SK-N-SH treated with all-trans-retinoic acid at 6 μM for 48 hours (cell line): ENCODE measurements at regions not wholly inside any gene's neighbourhood (a gene's known extent, or its start where the extent isn't known, plus 50 kb on each side); places are given as distances from the start of the nearest gene placed in this dataset.
A peak's percentile ranks its signal among the peaks of the same experiment; 100 is the strongest.

Experiments
- ATAC-seq: fragments of 200-7000 bp; cut with Tn5 transposase; 3 replicates; pipeline ENCODE4 v1.9.1; 2020; ENCODE audit warnings: mild to moderate bottlenecking, moderate library complexity
- ARNTL ChIP-seq: fragments of 450-650 bp; formaldehyde crosslinking; IDR thresholded peaks from 2 replicates; pipeline ENCODE4 v1.5.0; 2020; ENCODE audit warnings: low read depth, mild to moderate bottlenecking, moderate library complexity, borderline replicate concordance
- BACH2 ChIP-seq: fragments of 250-450 bp; sonication (Bioruptor Pico); IDR thresholded peaks from 2 replicates; pipeline ENCODE4 v1.9.0; 2021; ENCODE audit warnings: mild to moderate bottlenecking, borderline replicate concordance
- CSDC2 ChIP-seq: fragments of 250-450 bp; sonication (Bioruptor Pico); IDR thresholded peaks from 2 replicates; pipeline ENCODE4 v1.5.0; 2020; ENCODE audit warnings: mild to moderate bottlenecking, moderate library complexity
- ESRRG ChIP-seq: fragments of 250-450 bp; sonication (Bioruptor Pico); IDR thresholded peaks from 2 replicates; pipeline ENCODE4 v1.6.1; 2021; ENCODE audit warnings: mild to moderate bottlenecking
- GLIS3 ChIP-seq: fragments of 250-450 bp; sonication (Bioruptor Pico); IDR thresholded peaks from 2 replicates; pipeline ENCODE4 v1.5.0; 2020; ENCODE audit warnings: mild to moderate bottlenecking, moderate library complexity
- ISL1 ChIP-seq: fragments of 250-450 bp; sonication (Bioruptor Pico); IDR thresholded peaks from 2 replicates; pipeline ENCODE4 v2.1.2; 2022; ENCODE audit warnings: mild to moderate bottlenecking, moderate library complexity
- OSR1 ChIP-seq: fragments of 250-450 bp; sonication (Bioruptor Pico); IDR thresholded peaks from 2 replicates; pipeline ENCODE4 v1.8.0; 2022; ENCODE audit warnings: moderate library complexity, mild to moderate bottlenecking, inconsistent platforms
- PPARA ChIP-seq: fragments of 250-450 bp; sonication (Bioruptor Pico); IDR thresholded peaks from 2 replicates; pipeline ENCODE4 v1.5.0; 2020; ENCODE audit warnings: mild to moderate bottlenecking, borderline replicate concordance
- RARB ChIP-seq: fragments of 250-450 bp; sonication (Bioruptor Pico); IDR thresholded peaks from 2 replicates; pipeline ENCODE4 v1.8.0; 2021; ENCODE audit warnings: mild to moderate bottlenecking, moderate library complexity
- SNAI2 ChIP-seq: fragments of 250-450 bp; sonication (Bioruptor Pico); IDR thresholded peaks from 2 replicates; pipeline ENCODE4 v1.5.0; 2020; ENCODE audit warnings: mild to moderate bottlenecking, moderate library complexity
- TCF4 ChIP-seq: fragments of 250-450 bp; sonication (Bioruptor Pico); IDR thresholded peaks from 2 replicates; pipeline ENCODE4 v1.8.0; 2021; ENCODE audit warnings: mild to moderate bottlenecking, moderate library complexity, borderline replicate concordance
- TOX ChIP-seq: fragments of 250-450 bp; sonication (Bioruptor Pico); IDR thresholded peaks from 2 replicates; pipeline ENCODE4 v1.8.0; 2021; ENCODE audit warnings: mild to moderate bottlenecking, moderate library complexity, borderline replicate concordance
- ZC3H10 ChIP-seq: fragments of 250-450 bp; sonication (Bioruptor Pico); IDR thresholded peaks from 2 replicates; pipeline ENCODE4 v1.5.1; 2021; ENCODE audit warnings: mild to moderate bottlenecking, moderate library complexity
- ZFP3 ChIP-seq: fragments of 250-450 bp; sonication (Bioruptor Pico); IDR thresholded peaks from 2 replicates; pipeline ENCODE4 v1.5.0; 2020; ENCODE audit warnings: mild to moderate bottlenecking, moderate library complexity
- ZFP30 ChIP-seq: fragments of 450-650 bp; formaldehyde crosslinking; IDR thresholded peaks from 2 replicates; pipeline ENCODE4 v1.5.0; 2022; ENCODE audit warnings: mild to moderate bottlenecking, moderate library complexity
- ZNF565 ChIP-seq: fragments of 450-650 bp; formaldehyde crosslinking; conservative IDR thresholded peaks from 2 replicates; pipeline ENCODE4 v1.5.0; 2020; ENCODE audit warnings: low read depth, mild to moderate bottlenecking, moderate library complexity
- ZNF70 ChIP-seq: fragments of 450-650 bp; formaldehyde crosslinking; IDR thresholded peaks from 2 replicates; pipeline ENCODE4 v1.5.0; 2020; ENCODE audit warnings: mild to moderate bottlenecking, moderate library complexity
- ZNF8 ChIP-seq: fragments of 450-650 bp; formaldehyde crosslinking; IDR thresholded peaks from 2 replicates; pipeline ENCODE4 v1.5.0; 2020; ENCODE audit warnings: mild to moderate bottlenecking, moderate library complexity
- TF ChIP-seq, protein P1 (sequence below): fragments of 250-450 bp; sonication (Bioruptor Pico); IDR thresholded peaks from 2 replicates; pipeline ENCODE4 v1.5.0; 2020; ENCODE audit warnings: mild to moderate bottlenecking, moderate library complexity
- TF ChIP-seq, protein P2 (sequence below): fragments of 250-450 bp; sonication (Bioruptor Pico); IDR thresholded peaks from 2 replicates; pipeline ENCODE4 v1.5.1; 2020; ENCODE audit warnings: low read depth, mild to moderate bottlenecking, moderate library complexity
- TF ChIP-seq, protein P3 (sequence below): fragments of 250-450 bp; sonication (Bioruptor Pico); IDR thresholded peaks from 2 replicates; pipeline ENCODE4 v1.8.0; 2020; ENCODE audit warnings: mild to moderate bottlenecking, moderate library complexity, borderline replicate concordance
- TF ChIP-seq, protein P4 (sequence below): fragments of 250-450 bp; sonication (Bioruptor Pico); IDR thresholded peaks from 2 replicates; pipeline ENCODE4 v1.5.1; 2021; ENCODE audit warnings: mild to moderate bottlenecking, moderate library complexity
- TF ChIP-seq, protein P5 (sequence below): fragments of 250-450 bp; sonication (Bioruptor Pico); IDR thresholded peaks from 2 replicates; pipeline ENCODE4 v1.8.0; 2021; ENCODE audit warnings: low read depth, mild to moderate bottlenecking, moderate library complexity, borderline replicate concordance

DNA sequence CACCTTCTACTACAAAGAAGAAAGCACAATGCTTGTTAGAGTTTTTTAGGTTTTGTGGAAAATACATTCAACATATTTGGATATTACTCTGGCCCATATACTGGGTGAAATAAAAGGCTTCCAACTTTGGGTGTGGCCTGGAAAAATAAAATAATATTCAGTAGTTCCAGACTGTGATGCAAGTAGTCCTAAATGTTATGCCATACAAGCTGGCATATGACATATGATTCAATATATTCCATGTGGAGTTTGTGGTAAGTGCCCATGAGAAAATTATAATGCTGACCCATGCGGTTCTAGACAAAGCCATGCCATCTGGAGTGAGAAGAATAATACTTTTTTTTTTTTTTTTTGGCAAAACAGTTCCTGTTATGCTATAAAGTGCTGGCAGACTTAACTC is 683.3 kb downstream of the LUZP2 start:
- TF ChIP-seq TCF4 (CRISPR knock-in tag), result no peak
- TF ChIP-seq TOX (CRISPR knock-in tag), result no peak
- no peak for TF ChIP-seq ESRRG (CRISPR knock-in tag)
- TF ChIP-seq ZNF8, result no peak
- TF ChIP-seq PPARA (CRISPR knock-in tag), result no peak
- no peak for TF ChIP-seq ZNF565 (CRISPR knock-in tag)
- TF ChIP-seq, protein P1, sequence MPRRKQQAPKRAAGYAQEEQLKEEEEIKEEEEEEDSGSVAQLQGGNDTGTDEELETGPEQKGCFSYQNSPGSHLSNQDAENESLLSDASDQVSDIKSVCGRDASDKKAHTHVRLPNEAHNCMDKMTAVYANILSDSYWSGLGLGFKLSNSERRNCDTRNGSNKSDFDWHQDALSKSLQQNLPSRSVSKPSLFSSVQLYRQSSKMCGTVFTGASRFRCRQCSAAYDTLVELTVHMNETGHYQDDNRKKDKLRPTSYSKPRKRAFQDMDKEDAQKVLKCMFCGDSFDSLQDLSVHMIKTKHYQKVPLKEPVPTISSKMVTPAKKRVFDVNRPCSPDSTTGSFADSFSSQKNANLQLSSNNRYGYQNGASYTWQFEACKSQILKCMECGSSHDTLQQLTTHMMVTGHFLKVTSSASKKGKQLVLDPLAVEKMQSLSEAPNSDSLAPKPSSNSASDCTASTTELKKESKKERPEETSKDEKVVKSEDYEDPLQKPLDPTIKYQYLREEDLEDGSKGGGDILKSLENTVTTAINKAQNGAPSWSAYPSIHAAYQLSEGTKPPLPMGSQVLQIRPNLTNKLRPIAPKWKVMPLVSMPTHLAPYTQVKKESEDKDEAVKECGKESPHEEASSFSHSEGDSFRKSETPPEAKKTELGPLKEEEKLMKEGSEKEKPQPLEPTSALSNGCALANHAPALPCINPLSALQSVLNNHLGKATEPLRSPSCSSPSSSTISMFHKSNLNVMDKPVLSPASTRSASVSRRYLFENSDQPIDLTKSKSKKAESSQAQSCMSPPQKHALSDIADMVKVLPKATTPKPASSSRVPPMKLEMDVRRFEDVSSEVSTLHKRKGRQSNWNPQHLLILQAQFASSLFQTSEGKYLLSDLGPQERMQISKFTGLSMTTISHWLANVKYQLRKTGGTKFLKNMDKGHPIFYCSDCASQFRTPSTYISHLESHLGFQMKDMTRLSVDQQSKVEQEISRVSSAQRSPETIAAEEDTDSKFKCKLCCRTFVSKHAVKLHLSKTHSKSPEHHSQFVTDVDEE, result no peak
- TF ChIP-seq, protein P2, sequence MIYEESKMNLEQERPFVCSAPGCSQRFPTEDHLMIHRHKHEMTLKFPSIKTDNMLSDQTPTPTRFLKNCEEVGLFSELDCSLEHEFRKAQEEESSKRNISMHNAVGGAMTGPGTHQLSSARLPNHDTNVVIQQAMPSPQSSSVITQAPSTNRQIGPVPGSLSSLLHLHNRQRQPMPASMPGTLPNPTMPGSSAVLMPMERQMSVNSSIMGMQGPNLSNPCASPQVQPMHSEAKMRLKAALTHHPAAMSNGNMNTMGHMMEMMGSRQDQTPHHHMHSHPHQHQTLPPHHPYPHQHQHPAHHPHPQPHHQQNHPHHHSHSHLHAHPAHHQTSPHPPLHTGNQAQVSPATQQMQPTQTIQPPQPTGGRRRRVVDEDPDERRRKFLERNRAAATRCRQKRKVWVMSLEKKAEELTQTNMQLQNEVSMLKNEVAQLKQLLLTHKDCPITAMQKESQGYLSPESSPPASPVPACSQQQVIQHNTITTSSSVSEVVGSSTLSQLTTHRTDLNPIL (CRISPR knock-in tag), result no peak
- TF ChIP-seq OSR1 (CRISPR knock-in tag), result no peak
- TF ChIP-seq, protein P3, sequence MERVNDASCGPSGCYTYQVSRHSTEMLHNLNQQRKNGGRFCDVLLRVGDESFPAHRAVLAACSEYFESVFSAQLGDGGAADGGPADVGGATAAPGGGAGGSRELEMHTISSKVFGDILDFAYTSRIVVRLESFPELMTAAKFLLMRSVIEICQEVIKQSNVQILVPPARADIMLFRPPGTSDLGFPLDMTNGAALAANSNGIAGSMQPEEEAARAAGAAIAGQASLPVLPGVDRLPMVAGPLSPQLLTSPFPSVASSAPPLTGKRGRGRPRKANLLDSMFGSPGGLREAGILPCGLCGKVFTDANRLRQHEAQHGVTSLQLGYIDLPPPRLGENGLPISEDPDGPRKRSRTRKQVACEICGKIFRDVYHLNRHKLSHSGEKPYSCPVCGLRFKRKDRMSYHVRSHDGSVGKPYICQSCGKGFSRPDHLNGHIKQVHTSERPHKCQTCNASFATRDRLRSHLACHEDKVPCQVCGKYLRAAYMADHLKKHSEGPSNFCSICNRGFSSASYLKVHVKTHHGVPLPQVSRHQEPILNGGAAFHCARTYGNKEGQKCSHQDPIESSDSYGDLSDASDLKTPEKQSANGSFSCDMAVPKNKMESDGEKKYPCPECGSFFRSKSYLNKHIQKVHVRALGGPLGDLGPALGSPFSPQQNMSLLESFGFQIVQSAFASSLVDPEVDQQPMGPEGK, result no peak
- TF ChIP-seq ZFP30 (CRISPR knock-in tag), result no peak
- TF ChIP-seq ARNTL (CRISPR knock-in tag), result no peak
- no peak for TF ChIP-seq ZFP3 (CRISPR knock-in tag)
- no peak for TF ChIP-seq ZC3H10 (CRISPR knock-in tag)
- TF ChIP-seq ISL1 (CRISPR knock-in tag), result no peak
- TF ChIP-seq ZNF70 (CRISPR knock-in tag), result no peak
- TF ChIP-seq CSDC2 (CRISPR knock-in tag), result no peak
- no peak for TF ChIP-seq RARB
- no peak for ATAC-seq

DNA sequence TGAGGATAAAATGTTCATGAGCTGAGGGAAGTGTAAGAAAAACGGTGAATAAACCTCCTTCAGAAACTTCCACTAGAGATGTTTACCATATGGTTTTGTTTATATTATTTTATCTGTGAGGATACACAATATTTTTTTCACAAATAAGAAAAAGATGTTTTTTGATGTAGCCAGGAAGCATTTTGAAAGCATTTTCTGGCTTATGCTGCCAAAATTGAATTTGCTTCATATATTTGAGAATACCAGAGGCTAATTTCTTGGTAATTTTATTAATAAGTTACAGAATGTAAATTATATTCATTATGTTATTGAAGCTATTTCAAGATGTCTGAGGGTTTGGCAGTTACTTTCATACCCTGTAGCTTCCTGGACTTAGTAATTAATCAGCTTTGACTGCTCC is 686.6 kb downstream of the LUZP2 start:
- no peak for TF ChIP-seq CSDC2 (CRISPR knock-in tag)
- TF ChIP-seq SNAI2 (CRISPR knock-in tag), result no peak
- TF ChIP-seq ZNF565 (CRISPR knock-in tag), result no peak
- no peak for TF ChIP-seq BACH2 (CRISPR knock-in tag)
- TF ChIP-seq, protein P2 (CRISPR knock-in tag), result no peak
- no peak for TF ChIP-seq ARNTL (CRISPR knock-in tag)
- no peak for TF ChIP-seq ZNF70 (CRISPR knock-in tag)
- no peak for TF ChIP-seq ZFP3 (CRISPR knock-in tag)
- no peak for TF ChIP-seq GLIS3 (CRISPR knock-in tag)
- no peak for TF ChIP-seq ZC3H10 (CRISPR knock-in tag)
- 0 out of 2 replicates have a peak, but pooled peaks have one; percentile 8 for TF ChIP-seq ISL1 (CRISPR knock-in tag)
- TF ChIP-seq, protein P3, result no peak
- TF ChIP-seq, protein P4, sequence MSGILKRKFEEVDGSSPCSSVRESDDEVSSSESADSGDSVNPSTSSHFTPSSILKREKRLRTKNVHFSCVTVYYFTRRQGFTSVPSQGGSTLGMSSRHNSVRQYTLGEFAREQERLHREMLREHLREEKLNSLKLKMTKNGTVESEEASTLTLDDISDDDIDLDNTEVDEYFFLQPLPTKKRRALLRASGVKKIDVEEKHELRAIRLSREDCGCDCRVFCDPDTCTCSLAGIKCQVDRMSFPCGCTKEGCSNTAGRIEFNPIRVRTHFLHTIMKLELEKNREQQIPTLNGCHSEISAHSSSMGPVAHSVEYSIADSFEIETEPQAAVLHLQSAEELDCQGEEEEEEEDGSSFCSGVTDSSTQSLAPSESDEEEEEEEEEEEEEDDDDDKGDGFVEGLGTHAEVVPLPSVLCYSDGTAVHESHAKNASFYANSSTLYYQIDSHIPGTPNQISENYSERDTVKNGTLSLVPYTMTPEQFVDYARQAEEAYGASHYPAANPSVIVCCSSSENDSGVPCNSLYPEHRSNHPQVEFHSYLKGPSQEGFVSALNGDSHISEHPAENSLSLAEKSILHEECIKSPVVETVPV (CRISPR knock-in tag), result peak; percentile 77; the same call in 1 of the 2 replicates
- TF ChIP-seq, protein P5, sequence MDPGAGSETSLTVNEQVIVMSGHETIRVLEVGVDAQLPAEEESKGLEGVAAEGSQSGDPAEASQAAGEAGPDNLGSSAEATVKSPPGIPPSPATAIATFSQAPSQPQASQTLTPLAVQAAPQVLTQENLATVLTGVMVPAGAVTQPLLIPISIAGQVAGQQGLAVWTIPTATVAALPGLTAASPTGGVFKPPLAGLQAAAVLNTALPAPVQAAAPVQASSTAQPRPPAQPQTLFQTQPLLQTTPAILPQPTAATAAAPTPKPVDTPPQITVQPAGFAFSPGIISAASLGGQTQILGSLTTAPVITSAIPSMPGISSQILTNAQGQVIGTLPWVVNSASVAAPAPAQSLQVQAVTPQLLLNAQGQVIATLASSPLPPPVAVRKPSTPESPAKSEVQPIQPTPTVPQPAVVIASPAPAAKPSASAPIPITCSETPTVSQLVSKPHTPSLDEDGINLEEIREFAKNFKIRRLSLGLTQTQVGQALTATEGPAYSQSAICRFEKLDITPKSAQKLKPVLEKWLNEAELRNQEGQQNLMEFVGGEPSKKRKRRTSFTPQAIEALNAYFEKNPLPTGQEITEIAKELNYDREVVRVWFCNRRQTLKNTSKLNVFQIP (CRISPR knock-in tag), result no peak
- TF ChIP-seq, protein P1, result 0 out of 2 replicates have a peak, but pooled peaks have one; percentile 48
- no peak for TF ChIP-seq ZNF8
- no peak for TF ChIP-seq OSR1 (CRISPR knock-in tag)
- TF ChIP-seq TOX (CRISPR knock-in tag), result no peak
- TF ChIP-seq RARB, result no peak
- TF ChIP-seq TCF4 (CRISPR knock-in tag), result peak; percentile 92
- ATAC-seq, result no peak
